HEK293T (cell line): ENCODE measurements at regions not wholly inside any gene's neighbourhood (a gene's known extent, or its start where the extent isn't known, plus 50 kb on each side); places are given as distances from the start of the nearest gene placed in this dataset.

Experiments used
- BHLHE40 ChIP-seq: fragments of 450-650 bp; IDR thresholded peaks from 2 replicates; pipeline ENCODE4 v1.6.1; 2016; ENCODE audit warnings: mild to moderate bottlenecking, moderate library complexity, borderline replicate concordance
- CTBP1 ChIP-seq: fragments of 450-650 bp; IDR thresholded peaks from 2 replicates; pipeline ENCODE4 v1.6.1; 2016; ENCODE audit warnings: borderline replicate concordance
- ELF4 ChIP-seq: fragments of 450-650 bp; IDR thresholded peaks from 2 replicates; pipeline ENCODE4 v1.6.1; 2017; ENCODE audit warnings: antibody characterized with exemption
- FOXK2 ChIP-seq: fragments of 450-650 bp; IDR thresholded peaks from 2 replicates; pipeline ENCODE4 v1.6.1; 2016; ENCODE audit warnings: mild to moderate bottlenecking
- FOXM1 ChIP-seq: fragments of 450-650 bp; IDR thresholded peaks from 2 replicates; pipeline ENCODE4 v1.6.1; 2017; ENCODE audit warnings: mild to moderate bottlenecking, borderline replicate concordance
- HDGF ChIP-seq: fragments of 450-650 bp; IDR thresholded peaks from 2 replicates; pipeline ENCODE4 v1.6.1; 2017; ENCODE audit warnings: antibody characterized with exemption, borderline replicate concordance
- TARDBP ChIP-seq: fragments of 450-650 bp; IDR thresholded peaks from 2 replicates; pipeline ENCODE4 v1.6.1; 2016

DNA sequence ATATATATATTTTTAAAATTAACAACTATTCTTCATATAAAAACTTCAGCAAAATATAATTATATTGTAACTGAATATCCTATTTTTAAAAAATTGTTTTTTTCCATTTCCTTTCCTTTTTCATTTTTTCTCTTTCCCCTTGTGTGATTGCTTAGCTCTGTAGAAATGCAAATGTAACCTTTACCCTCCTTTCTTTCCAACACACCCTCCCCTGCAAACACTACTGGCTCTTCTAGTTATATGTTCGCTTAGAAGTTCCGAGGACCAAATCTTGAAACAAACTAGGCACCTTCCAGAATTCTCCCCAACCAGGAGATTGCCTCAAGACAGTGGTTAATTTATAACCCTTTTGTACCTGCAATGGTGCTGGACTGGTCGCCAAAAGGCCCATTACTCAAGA, 1980.0 kb upstream of the CDH6 start:
- TF ChIP-seq FOXK2 (no peak), TARDBP (no peak), HDGF (no peak), FOXM1 (no peak), ELF4 (no peak), BHLHE40 (no peak), CTBP1 (no peak)
